IPS-NIHi11 (cell line): ENCODE measurements at regions not wholly inside any gene's neighbourhood (a gene's known extent, or its start where the extent isn't known, plus 50 kb on each side); places are given as distances from the start of the nearest gene placed in this dataset.

Experiments
- DNase-seq: peaks from one replicate; pipeline ENCODE4 v3.0.0; 2012; ENCODE audit warnings: mixed read lengths, low spot score

GRCh38 chr1:5597991-5598823 is 394.0 kb downstream of the NPHP4 start:
- peak; percentile 47 for DNase-seq

- DNase-seq: no peak
These were observed 394.9 kb downstream of the NPHP4 start for GRCh38 chr1:5597171-5597850.

GRCh38 chr1:5596651-5597050 is 395.6 kb downstream of the NPHP4 start:
- DNase-seq: no peak

- DNase-seq: no peak
These were observed 396.6 kb downstream of the NPHP4 start for GRCh38 chr1:5595531-5596170.

- DNase-seq: no peak
These were observed 397.9 kb downstream of the NPHP4 start for GRCh38 chr1:5594056-5594956.

- DNase-seq: no peak
These were observed 401.5 kb downstream of the NPHP4 start for GRCh38 chr1:5590717-5591116.

- DNase-seq: no peak
These were observed 405.6 kb downstream of the NPHP4 start for GRCh38 chr1:5586629-5587028.

GRCh38 chr1:5585256-5585655 is 407.0 kb downstream of the NPHP4 start:
- no peak for DNase-seq

- no peak for DNase-seq
These were observed 411.3 kb downstream of the NPHP4 start for GRCh38 chr1:5580926-5581325.

GRCh38 chr1:5579966-5580365 is 412.3 kb downstream of the NPHP4 start:
- no peak for DNase-seq

- DNase-seq: no peak
These were observed 413.5 kb downstream of the NPHP4 start for GRCh38 chr1:5578690-5579089.

GRCh38 chr1:5577255-5578040 is 414.8 kb downstream of the NPHP4 start:
- no peak for DNase-seq

GRCh38 chr1:5576673-5577065 is 415.6 kb downstream of the NPHP4 start:
- DNase-seq: no peak

GRCh38 chr1:5576011-5576672 is 416.1 kb downstream of the NPHP4 start:
- no peak for DNase-seq

- DNase-seq: no peak
These were observed 416.8 kb downstream of the NPHP4 start for GRCh38 chr1:5575396-5575940.

- DNase-seq: no peak
These were observed 417.6 kb downstream of the NPHP4 start for GRCh38 chr1:5574641-5575040.

- no peak for DNase-seq
These were observed 419.4 kb downstream of the NPHP4 start for GRCh38 chr1:5572794-5573193.

GRCh38 chr1:5571861-5572401 is 420.3 kb downstream of the NPHP4 start:
- no peak for DNase-seq

GRCh38 chr1:5571438-5571837 is 420.8 kb downstream of the NPHP4 start:
- no peak for DNase-seq

GRCh38 chr1:5570931-5571330 is 421.3 kb downstream of the NPHP4 start:
- no peak for DNase-seq
